Right lobe of liver (tissue), 6 donors: ENCODE measurements at regions not wholly inside any gene's neighbourhood (a gene's known extent, or its start where the extent isn't known, plus 50 kb on each side); places are given as distances from the start of the nearest gene placed in this dataset.

Experiments
- ATAC-seq, 4 donors: fragments of 200-7000 bp; cut with Tn5 transposase; one replicate each; pipeline ENCODE4 v1.9.1; 2020; ENCODE audit warnings: mild to moderate bottlenecking in 4 of 4, moderate library complexity in 4 of 4
- DNase-seq, 3 donors: peaks; one replicate each; pipeline ENCODE4 v3.0.0-alpha.2; 2020
- H3K27ac ChIP-seq, 3 donors: fragments of 200-600 bp; one replicate each; pipeline ENCODE4 v1.8.0; 2022
- H3K27me3 ChIP-seq, 2 donors: fragments of 200-600 bp; one replicate each; pipeline ENCODE4 v1.8.0; 2022
- H3K36me3 ChIP-seq, 4 donors: fragments of 200-600 bp; sonication (generic) in 1 of 4; one replicate each; pipeline versions ENCODE4 v1.5.1 to v1.8.0; 2017 to 2022; ENCODE audit warnings: control low read depth in 1 of 4
- H3K4me1 ChIP-seq, 4 donors: fragments of 200-600 bp; sonication (generic) in 1 of 4; one replicate each; pipeline versions ENCODE4 v1.5.1 to v1.8.0; 2017 to 2022; ENCODE audit warnings: control low read depth in 1 of 4
- H3K4me3 ChIP-seq, 3 donors: fragments of 200-600 bp; one replicate each; pipeline ENCODE4 v1.8.0; 2022
- H3K9me3 ChIP-seq, 4 donors: fragments of 200-600 bp; sonication (generic) in 1 of 4; one replicate each; pipeline versions ENCODE4 v1.5.1 to v1.8.0; 2017 to 2022; ENCODE audit warnings: control low read depth in 1 of 4
- CTCF ChIP-seq, 4 donors: fragments of 200-600 bp in 3 of 4; fragments of 450-650 bp in 1 of 4; IDR thresholded peaks; one replicate each; pipeline versions ENCODE4 v1.5.1 to v1.8.0; 2016 to 2022; ENCODE audit warnings: antibody characterized with exemption in 4 of 4, mild to moderate bottlenecking in 2 of 4
- POLR2A ChIP-seq: fragments of 450-650 bp; IDR thresholded peaks from one replicate; pipeline ENCODE4 v1.6.1; 2017; ENCODE audit warnings: antibody characterized with exemption, mild to moderate bottlenecking
- WGBS: methylation state at CpG from one replicate; pipeline ENCODE4 v1.1.6; 2018; ENCODE audit warnings: low coverage, low lambda C conversion rate; ENCODE audit not compliant: insufficient coverage; ENCODE audit errors: missing lambda C conversion rate; 5-methylcytosine and 5-hydroxymethylcytosine counted together
- intact Hi-C, 2 donors: fragments of 100-400 bp; cut with DNase I; formaldehyde crosslinking; loops; one replicate each; pipeline versions ENCODE4 v1.11.2 to v1.14.1; 2022
- donor health status: DM: no; HTN: yes; CAD: no.
- donor health status: DM: no; HTN: no; CAD: no.
- donor health status: DM: no; HTN: no; CAD: no.
- donor health status: DM: no; HTN: yes; CAD: no.
- donor health status: DM: no; HTN: yes; CAD: no.

GRCh38 chr2:207260021-207260420 lies 94.3 kb upstream of the KLF7 start:
- H3K9me3 ChIP-seq: no peaks in the 10 kb centered on the region
- no peaks in the 10 kb centered on the region for H3K27me3 ChIP-seq
- H3K36me3 ChIP-seq: no peaks in the 10 kb centered on the region
- 70% methylated on average over 2 of the region's 2 CpGs for WGBS
- H3K27ac ChIP-seq: no peak overlapping the region
- no peak for ATAC-seq
- no peak for TF ChIP-seq POLR2A
- no peak for TF ChIP-seq CTCF (IDR thresholded peaks at IDR 0.05)
- no peak for DNase-seq
- H3K4me1 ChIP-seq: no peaks in the 10 kb centered on the region
- intact Hi-C loops: no loop called here
- no peak overlapping the region for H3K4me3 ChIP-seq

- Histone ChIP-seq H3K9me3 (no peaks in the 10 kb centered on the region), H3K27ac (no peak overlapping the region), H3K27me3 (no peaks in the 10 kb centered on the region), H3K4me1 (no peaks in the 10 kb centered on the region), H3K4me3 (no peak overlapping the region), H3K36me3 (no peaks in the 10 kb centered on the region)
- DNase-seq (no peak), ATAC-seq (no peak)
- intact Hi-C loops: no loop called here
- WGBS: 73% methylated on average over 4 of the region's 4 CpGs
- TF ChIP-seq POLR2A: no peak
- TF ChIP-seq CTCF (IDR thresholded peaks at IDR 0.05): no peak
These were observed 95.2 kb upstream of the KLF7 start for GRCh38 chr2:207260947-207261346.

GRCh38 chr2:207264310-207264709 lies 98.6 kb upstream of the KLF7 start:
- intact Hi-C loops: no loop called here
- no peaks in the 10 kb centered on the region for H3K9me3 ChIP-seq
- no peak for ATAC-seq
- no peak for TF ChIP-seq POLR2A
- TF ChIP-seq CTCF (IDR thresholded peaks at IDR 0.05): no peak
- no peak overlapping the region for H3K4me3 ChIP-seq
- H3K4me1 ChIP-seq: peaks cover 0 to 6% (median 0%) of the 10 kb centered on the region in 4 donors
- DNase-seq: no peak
- no peaks in the 10 kb centered on the region for H3K27me3 ChIP-seq
- 88% methylated on average over 2 of the region's 2 CpGs for WGBS
- H3K36me3 ChIP-seq: no peaks in the 10 kb centered on the region
- no peak overlapping the region for H3K27ac ChIP-seq

- no peak overlapping the region for H3K27ac ChIP-seq
- 71% methylated on average over 2 of the region's 2 CpGs for WGBS
- intact Hi-C loops: no loop called here
- no peaks in the 10 kb centered on the region for H3K9me3 ChIP-seq
- no peak for DNase-seq
- H3K4me3 ChIP-seq: no peak overlapping the region
- no peaks in the 10 kb centered on the region for H3K27me3 ChIP-seq
- no peak for ATAC-seq
- TF ChIP-seq CTCF (IDR thresholded peaks at IDR 0.05): no peak
- no peak for TF ChIP-seq POLR2A
- no peaks in the 10 kb centered on the region for H3K36me3 ChIP-seq
- H3K4me1 ChIP-seq: peaks cover 0 to 6% (median 0%) of the 10 kb centered on the region in 4 donors
These were observed 99.6 kb upstream of the KLF7 start for GRCh38 chr2:207265332-207265731.

GRCh38 chr2:207265869-207266268 lies 100.1 kb upstream of the KLF7 start:
- TF ChIP-seq CTCF (IDR thresholded peaks at IDR 0.05): no peak
- TF ChIP-seq POLR2A: no peak
- peaks cover 0 to 6% (median 0%) of the 10 kb centered on the region in 4 donors for H3K4me1 ChIP-seq
- H3K9me3 ChIP-seq: no peaks in the 10 kb centered on the region
- DNase-seq (no peak), ATAC-seq (no peak)
- H3K36me3 ChIP-seq: no peaks in the 10 kb centered on the region
- H3K4me3 ChIP-seq: no peak overlapping the region
- no peak overlapping the region for H3K27ac ChIP-seq
- no peaks in the 10 kb centered on the region for H3K27me3 ChIP-seq
- intact Hi-C loops: no loop called here
- WGBS: 51% methylated on average over 6 of the region's 6 CpGs
